NCI-H1092 (cell line): ENCODE measurements at regions not wholly inside any gene's neighbourhood (a gene's known extent, or its start where the extent isn't known, plus 50 kb on each side); places are given as distances from the start of the nearest gene placed in this dataset.
"Not testable (repeated sequence)": the region's sequence is repeated elsewhere in the genome, so short reads cannot be mapped to it uniquely, and the experiment has no call there.

Source experiments
- DNase-seq: peaks from one replicate; lab custom pipeline; 2025; lab: John Stamatoyannopoulos, UW

DNA sequence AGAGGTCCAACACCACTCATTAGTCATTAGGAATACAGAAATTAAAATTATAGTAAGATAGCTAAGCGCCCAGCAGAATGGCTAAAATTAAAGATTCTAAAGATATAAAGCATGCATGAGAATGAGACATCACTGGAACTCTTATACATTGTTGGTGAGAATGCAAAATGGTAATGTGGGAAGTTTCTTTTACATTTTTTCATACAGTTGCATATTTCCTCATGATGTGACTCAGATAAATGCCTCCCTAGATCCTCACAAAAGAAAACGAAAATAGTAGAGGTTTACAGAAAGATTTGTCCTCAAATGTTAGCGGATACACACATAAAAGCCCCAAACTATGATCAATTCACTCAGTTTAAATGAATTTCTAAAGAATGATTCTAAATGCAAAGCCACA lies 633.7 kb upstream of the GJE1 start:
- DNase-seq = no peak

DNA sequence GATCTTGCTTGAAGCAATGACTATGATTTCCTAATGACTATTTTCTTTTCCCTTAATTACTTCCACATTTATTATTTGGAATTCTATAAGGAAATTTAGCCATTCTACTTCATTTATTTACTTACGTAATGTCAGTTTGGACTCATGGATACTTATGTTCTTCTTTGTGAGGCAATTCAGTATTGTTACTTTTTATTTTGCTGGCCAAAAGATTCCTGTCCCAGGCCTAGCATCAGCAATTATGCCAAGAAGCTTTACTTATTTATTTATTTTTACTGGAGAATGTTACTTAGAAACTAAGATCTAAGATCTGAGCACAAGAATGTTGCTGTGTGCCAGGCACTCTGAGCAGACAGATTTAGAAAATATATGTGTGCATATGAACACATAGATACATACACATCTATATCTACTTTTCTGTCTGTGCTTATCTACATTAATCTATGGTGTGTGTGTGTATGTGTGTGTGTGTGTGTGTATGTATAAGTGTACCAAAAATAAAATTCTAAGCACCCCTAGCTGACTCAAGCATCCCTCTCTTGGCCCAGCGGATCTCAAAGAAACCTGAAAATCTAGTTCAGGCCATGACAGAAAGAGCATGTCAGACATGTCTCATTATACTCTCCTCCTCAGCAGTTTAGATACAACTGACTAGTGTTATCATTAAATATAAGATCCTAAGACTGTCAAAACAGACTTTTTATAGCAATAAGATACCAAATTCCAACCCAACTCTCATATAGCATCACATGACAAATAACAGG lies 640.0 kb upstream of the GJE1 start:
- no peak for DNase-seq

DNA sequence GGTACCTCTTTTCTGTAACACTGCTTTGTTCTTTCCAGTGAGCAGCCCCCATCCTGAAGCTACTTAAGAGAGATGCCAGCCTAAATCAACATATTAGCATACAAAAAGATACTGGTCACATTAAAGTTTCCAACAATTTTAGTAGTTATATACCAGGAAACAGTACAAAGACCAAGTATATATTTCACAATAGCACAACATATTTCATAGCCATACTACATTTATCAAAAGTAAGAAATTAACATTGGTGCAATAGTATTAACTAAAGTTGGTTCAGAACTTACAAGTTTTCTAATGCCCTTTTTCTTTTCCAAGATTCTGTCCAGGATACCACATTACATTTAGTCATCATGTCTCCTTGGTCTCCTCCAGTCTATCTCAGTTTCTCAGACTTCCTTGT lies 641.0 kb upstream of the GJE1 start:
- no peak for DNase-seq

DNA sequence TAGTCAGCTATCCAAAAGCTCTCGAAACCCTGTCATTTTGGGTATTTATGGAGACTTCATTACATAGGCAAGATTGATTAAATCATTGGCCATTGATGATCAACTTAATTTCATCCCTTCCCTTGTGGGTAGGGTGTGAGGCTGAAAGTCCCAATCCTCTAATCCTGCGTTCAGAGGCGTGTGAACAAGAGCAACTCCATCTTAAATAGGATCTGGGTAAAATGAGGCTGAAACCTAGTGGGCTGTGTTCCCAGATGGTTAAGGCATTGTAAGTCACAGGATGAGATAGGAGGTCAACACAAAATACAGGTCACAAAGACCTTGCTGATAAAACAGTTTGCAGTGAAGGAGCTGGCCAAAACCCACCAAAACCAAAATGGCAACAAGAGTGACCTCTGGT lies 641.7 kb upstream of the GJE1 start:
- DNase-seq = no peak

DNA sequence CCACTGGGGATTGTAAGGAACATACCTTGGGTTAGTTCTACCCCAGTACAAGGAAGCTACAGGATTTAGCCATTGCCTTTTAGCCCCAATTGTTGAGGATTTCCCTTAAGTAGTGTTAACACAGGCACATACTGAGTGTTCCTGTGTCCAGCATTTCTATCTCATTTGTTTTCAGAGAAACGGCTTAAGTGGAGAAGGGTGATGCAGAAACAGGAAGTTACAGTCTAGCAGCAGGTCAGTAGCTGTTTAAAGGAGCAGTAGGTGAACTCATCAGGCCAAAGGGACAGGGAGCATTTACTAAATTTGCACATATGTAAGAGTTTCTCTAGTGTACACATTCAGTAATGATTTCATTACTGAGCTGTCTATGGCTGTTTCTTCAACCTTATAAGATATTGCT lies 644.2 kb upstream of the GJE1 start:
- no peak for DNase-seq

DNA sequence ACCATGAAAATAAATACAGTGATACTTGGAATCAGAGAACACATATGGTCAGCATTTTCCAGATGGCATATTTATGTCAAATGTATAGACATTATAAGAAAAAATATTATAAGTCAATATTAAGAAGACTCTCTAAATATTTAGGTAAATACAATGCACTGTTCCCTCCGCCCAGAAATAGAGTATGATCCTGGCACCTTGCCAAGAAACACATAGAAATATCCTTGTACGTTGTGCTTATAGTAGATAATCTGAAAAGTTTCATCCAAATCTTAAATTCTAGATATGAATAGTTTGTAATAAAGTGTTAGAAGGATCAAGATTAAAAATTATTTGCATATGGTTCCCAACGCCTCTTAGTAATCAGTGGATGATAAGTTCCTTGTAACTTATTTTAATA lies 645.8 kb upstream of the GJE1 start:
- DNase-seq = no peak

DNA sequence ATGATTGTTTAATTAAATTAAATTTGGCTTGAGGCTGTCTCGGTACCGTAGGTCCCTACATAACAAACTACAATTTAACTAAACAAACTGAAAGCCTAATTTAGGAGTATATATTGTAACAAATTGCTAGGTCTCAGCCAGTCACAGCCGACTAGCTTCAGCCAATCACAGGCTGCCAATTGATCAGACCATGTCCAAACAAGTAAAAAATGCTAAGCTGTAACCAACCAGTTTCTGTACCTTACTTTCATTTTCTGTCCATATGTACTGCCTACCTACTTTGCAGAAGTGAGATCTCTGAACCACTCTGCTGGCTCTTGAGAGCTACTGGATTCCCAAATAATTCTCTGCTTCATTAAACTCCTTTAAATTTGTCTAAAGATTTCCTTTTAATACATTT lies 648.0 kb upstream of the GJE1 start:
- no peak for DNase-seq

DNA sequence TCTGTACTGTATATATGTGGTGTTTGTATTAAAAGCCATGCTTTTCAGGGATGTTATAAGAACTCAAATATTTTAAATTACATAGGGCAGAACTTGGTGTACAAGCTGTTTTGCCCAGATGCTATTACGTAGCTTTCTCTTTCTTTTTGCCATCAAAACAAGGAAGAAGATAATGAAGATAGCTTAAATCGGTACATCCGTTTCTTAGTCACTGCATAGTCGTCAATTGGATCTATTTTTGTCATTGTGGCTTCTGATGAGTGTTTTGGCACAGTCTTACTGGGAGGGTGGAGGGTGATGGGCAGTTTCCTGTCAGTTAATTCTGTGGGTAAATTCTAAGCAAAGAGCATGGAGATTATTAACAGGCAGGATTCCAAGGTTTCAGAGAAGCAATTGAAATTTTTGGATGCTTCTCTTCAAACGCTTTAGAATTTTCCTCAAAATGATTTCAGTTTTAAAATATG lies 649.1 kb upstream of the GJE1 start:
- peak; percentile 57 for DNase-seq

DNA sequence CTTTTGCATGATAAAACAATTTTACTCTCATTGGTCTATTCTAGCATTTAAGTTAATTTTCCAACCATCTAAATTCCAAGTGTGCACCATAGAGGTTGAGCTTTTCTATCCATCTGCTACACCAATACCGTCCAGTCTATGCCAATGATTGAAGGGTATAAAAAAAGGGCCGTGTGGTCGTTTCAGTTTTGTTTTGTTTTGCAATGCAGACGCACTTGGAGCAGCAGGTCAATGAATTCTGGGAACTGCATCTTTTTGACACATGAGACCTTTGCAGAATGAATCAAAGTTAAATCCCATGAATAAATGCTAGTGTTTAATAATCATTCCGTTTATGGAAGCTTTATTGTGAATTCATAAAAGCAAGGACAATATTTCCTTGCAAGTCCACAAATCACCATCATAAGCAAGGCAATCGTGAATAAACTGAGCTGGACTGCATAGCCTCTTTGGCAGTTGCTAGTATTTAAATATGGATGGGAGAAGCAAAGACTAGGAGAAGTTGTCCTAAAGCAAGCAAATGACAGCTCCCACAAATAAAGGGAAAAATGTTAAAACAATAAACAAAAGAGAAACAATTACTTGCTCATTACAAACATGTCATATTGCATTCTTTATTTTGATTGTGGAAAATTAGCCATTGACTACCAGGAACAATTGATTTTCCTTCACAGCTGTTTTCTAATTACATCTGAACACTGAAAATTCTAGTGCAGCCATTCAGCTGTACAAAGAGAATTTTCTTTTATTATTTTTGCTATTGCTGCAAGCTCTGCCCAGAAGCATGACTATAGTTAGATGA lies 649.7 kb upstream of the GJE1 start:
- no peak for DNase-seq

DNA sequence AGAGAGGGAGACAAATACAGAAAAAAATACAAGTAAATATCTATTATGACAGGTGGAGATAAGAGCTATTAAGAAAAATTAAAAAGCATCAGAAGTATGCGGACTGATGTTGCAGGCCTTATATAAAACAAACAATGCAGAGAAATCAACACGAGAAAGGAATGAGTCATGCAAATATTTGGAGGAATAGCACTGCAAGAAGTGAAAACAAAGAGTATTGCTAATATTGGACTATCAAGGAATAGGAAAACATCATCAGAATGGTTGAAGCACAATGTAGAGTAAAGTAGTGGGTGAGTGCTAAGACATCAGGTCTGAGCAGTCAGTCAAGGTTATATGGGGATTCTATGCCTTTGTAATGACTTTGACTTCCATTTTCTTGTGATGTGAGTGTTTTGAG lies 657.5 kb upstream of the GJE1 start:
- DNase-seq = no peak

DNA sequence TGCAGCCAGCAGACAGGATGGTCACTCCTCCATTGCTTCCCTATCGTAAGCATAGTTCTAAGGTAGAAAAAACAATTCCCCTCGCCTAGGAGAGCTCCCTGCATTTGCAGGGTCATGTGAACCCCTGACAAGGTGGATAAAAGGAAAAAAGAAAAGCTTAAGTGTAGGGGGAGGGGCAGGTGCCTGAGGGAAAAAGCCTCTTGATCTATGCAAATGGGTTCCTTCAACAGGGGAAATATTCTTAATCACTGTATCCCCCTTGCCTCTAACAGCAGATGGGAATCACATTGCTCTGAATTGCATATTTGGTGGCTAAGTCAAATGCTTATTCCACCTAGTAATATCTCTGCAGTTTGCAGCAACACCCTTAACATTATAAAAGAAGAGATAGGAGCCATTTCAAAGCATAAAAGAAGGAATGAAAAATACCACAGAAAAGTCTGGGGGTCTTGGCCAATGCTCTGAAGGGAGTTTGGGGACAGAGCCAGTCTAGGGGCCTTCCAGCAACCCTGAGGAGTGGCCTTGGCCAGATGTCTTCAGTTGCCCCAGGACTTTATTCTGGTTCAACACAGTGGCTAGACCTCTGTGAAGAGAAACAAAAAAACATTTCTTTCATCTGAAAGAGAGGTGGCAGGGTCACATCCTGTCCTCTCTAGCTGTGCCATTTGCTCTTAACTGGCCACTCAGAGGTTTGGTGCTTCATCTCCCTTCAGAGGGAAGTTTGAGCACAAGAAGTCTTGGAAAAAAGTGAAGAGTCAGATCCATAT lies 660.4 kb upstream of the GJE1 start:
- DNase-seq = no peak

DNA sequence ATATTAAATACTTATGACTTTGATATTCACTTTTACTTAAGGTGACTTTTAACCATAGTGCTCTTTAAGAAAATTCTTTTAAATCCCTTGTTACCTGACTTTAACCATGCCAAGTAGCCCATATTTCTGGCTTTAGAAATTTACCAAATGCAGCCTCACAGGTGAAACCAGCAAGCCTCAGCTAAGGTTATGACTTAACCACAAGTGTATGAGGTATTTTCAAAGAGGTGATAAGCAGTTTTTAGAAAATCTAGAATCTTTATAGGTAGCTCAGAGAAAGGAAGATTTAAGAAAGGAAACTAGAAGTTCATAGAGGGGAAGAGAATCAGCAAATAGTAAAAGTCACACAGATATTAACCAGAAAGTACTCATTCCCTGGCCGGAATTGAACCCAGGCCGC lies 661.9 kb upstream of the GJE1 start:
- no peak for DNase-seq

DNA sequence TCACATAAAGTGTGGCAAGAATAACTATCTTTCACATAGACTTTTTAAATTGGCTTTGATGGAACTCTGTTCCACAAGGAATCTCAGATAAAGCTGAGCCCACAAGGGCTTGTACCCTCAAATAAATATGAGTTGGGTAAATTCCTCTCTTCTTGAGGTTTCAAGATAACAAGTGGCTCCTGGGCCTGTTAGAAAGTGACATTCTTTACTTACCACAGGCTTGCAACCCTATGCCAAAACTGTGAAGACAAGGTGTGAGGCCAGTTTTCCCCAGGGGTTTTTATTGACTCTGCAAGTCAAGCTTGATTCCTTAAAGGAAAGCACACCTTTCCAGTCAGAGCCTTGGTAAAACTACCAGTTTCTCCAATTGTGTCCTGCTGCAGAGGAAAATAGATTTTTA lies 664.8 kb upstream of the GJE1 start:
- no peak for DNase-seq

DNA sequence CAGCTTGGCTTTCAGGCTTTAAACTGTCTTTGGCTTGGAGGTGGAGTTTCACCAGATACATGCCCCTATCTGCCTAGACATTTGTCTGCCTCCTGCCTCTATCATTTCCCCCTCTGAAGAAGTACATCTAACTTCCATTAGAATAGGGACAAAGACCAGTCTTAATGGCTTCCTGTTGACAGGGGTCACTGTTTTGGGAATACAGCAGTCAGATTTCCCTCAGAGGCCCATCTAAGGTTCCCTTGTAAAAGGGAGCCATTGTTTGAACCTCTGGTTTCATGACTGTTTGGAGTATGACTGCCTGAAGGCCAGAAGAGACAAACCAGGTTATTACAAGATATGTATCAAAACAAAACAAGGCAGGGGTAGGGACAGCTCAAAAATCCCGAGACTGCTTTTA lies 665.7 kb upstream of the GJE1 start:
- no peak for DNase-seq

DNA sequence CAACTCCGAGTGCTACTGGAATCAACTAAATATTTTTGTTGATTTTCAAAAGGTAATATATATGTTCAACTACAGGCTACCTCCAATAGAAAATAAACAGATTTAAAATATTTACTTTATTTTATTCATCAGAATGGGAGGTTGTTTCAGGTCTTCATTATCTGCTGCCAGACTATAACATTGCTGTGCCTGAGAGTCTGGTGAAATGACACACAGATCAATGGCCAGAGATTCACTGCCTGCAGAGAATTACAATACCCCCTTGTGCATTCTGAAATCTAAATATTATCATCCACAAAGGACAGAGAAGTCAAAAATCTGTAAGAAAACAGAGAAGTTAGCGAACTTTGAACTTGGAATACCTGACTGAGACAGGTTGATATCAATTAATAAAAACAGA lies 667.8 kb upstream of the GJE1 start:
- peak; percentile 51 for DNase-seq

DNA sequence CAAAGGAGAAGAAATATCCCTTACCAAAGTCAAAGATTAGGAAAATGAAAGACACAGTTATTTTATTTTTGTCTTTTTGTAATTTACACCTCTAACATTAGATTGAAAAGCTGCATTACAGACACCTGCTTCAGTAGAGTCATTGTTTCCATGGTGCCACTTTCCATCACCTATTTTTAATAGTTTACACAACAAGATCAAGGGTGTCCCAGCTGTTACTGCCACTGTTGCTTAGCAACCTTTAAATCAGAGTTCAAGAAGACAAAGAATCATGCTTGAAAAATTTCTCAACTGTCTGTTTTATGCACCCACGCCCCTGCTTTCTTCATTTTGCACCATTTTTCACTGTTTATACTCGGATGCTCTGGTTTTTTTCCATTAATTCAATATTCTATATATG lies 668.2 kb upstream of the GJE1 start:
- DNase-seq = peak; percentile 91

DNA sequence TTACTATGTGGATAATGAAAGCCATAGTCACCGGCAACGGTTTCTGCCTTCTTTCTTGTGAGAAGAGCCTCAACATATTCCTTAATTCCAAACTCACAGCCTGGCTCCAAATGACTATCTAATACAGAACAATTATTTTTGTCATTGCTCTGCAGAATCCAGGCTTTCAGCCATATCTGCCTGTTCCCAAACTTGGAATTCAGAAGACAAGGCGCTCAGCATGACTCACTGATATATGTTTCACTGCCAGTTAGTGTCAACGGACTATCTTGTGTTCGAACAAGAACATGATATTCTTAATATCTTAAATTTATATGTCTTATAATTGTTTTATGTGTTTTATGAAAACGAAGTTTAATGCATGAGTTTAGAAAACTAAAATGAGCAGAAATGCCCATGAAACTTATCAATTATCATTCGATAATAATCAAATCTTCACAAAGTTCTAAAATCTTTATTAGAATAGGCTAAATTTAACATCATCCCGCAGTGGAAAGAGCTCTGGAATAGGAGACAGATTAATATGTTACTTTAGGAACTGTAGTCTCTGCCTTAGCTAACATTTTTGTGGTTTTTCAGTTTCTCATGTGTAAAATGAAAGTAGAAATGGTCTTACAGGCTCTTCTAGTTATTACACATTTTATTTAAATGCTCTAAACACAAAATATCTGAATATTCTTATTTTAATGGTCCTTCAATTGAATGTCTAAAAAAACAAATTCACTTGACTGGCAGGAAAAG lies 669.3 kb upstream of the GJE1 start:
- no peak for DNase-seq

DNA sequence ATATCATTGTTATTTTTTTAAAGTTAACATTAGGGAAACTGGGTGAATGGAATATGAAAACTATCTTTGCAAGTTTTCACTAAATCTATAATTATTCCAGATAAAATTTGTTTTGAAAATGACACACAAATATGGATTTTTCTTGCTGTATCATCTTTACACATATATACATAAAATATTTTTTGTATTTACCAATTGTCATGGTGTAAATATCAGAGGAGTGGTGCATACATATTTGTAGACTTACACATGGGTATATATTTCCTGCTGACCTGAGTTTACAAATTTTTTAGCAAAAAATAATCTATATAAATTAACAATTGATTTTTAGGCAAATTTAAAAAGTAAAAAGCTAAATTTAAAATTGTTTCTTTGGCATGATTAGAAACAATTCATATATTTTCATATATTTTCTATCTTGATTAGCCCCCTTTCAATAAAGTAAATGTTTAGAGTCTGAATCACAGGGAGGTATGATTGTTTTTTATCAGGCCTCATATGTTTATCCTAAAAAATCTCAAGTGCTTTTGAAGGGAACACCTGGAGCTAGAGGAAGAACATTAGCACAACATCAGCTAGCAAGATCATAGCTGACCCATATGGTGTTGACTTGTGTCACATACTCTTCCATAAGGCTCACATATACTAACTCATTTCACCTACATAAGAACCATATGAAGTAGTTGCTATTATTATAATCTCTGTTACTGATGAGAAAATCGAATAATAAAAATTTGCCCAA lies 671.8 kb upstream of the GJE1 start:
- DNase-seq = no peak

DNA sequence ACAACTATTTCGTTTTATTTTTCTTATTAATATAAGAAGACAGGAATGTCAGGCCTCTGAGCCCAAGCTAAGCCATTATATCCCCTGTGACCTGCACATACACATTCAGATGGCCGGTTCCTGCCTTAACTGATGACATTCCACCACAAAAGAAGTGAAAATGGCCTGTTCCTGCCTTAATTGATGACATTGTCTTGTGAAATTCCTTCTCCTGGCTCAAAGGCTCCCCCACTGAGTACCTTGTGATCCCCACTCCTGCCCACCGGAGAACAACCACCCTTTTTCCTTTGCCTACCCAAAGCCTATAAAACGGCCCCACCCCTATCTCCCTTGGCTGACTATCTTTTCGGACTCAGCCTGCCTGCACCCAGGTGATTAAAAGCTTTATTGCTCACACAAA lies 672.5 kb upstream of the GJE1 start:
- DNase-seq = not testable (repeated sequence)

DNA sequence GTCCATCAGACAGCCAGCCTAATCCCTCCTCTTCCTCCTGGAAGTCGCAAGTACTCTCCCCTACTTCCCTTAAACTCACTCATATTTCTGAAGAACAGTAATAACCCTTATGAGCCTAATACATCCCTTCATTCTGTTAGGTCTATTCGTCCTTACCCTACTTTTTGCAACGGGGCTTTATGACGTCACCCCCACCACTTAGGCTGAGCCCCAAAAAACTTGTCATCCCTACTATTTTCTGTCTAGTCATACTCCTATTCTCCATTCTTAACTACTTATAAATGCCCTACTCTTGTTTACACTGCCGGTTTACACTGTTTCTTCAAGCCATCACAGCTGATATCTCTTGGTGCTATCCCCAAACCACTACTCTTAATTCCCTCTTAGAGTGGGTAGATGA lies 674.7 kb upstream of the GJE1 start:
- not testable (repeated sequence) for DNase-seq

DNA sequence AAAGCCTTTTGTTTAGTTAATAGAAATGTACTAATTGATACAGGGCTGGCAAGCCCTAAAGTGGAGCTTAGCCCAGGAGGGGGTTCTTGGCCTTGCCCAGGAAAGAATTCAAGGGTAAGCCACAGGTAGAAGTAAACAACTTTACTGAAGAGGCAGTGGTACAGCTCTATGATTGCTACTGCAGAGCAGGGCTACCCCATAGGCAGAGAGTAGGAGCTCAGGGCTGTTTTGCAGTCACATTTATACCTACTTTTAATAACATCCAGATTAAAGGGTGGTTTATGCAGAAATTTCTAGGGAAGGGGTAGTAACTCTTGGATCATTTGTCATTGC lies 680.4 kb upstream of the GJE1 start:
- no peak for DNase-seq
